AG09309 (cell line): ENCODE measurements at regions not wholly inside any gene's neighbourhood (a gene's known extent, or its start where the extent isn't known, plus 50 kb on each side); places are given as distances from the start of the nearest gene placed in this dataset.

Experiments
- DNase-seq: peaks from one replicate; pipeline ENCODE4 v3.0.0-alpha.2; 2010; ENCODE audit warnings: low read depth
- H3K4me3 ChIP-seq: 2 replicates; pipeline ENCODE4 v1.5.1; 2011; ENCODE audit warnings: mild to moderate bottlenecking, low read depth, low read length, moderate library complexity; ENCODE audit not compliant: control insufficient read depth
- CTCF ChIP-seq: IDR thresholded peaks from 2 replicates; pipeline ENCODE4 v1.5.1; 2011; ENCODE audit warnings: mild to moderate bottlenecking, low read depth, low read length, inconsistent platforms; ENCODE audit not compliant: insufficient read depth, control insufficient read depth; ENCODE audit errors: missing control alignments

- TF ChIP-seq CTCF: no peak
- no peak for DNase-seq
- H3K4me3 ChIP-seq: no peak overlapping the region
Observed at GRCh38 chr2:239512054-239512453, 111.2 kb upstream of the HDAC4 start.

- no peak overlapping the region for H3K4me3 ChIP-seq
- no peak for TF ChIP-seq CTCF
- no peak for DNase-seq
Observed at GRCh38 chr2:239509373-239510143, 108.7 kb upstream of the HDAC4 start.

GRCh38 chr2:239508261-239508660 is 107.4 kb upstream of the HDAC4 start:
- no peak for TF ChIP-seq CTCF
- DNase-seq: no peak
- no peak overlapping the region for H3K4me3 ChIP-seq

DNA sequence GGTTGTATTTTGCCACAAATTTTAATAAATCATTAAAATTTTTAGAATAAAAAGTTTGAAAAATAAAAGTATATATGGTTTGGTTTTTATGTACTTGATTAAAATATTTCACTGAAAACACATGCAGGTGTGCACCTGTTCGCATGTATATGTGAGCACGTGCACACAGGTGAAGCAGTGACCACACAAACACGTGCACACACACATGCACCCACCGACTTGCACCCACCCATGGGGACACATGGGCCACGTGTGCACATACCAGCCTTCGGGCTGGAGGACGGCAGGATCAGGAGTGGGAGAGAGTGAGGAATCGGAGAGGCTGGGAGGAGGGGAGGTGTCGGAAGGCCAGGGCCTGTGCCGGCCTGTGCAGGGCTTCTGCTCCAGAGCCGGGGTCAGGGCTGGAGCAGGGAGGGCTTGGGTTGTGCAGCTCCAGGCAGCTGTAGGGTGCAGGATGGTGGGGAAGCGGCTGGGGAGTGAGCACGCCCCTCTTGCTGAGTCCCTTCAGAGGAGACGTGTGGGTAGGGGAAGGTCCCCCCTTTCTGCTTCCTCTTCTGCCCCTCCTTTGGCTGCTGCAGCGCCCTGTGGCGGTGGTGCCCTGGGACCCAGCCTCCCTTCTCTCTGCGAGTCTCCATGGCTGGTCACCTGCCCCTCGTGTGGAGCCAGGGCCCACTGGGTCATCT is 106.9 kb upstream of the HDAC4 start:
- no peak overlapping the region for H3K4me3 ChIP-seq
- no peak for DNase-seq
- TF ChIP-seq CTCF: no peak

DNA sequence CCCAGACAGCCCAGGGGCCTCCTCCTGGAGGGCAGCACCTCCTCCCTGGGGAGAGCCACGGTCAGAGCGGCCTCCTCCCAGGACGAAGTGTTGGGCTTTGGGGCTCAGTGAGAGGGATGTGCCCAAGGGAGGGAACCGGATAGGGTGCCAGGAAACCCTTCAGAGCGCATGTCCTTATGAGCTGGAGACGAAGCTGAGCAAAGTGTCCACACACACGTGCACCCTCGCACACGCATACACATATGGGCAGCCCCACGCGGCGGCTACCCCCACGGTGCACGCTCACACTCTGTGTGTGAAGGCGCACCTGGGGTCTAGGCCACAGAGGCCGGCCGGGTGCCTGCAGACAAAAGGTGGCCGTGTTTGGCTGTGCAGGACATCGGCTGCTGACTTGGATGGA is 106.1 kb upstream of the HDAC4 start:
- DNase-seq: no peak
- no peak overlapping the region for H3K4me3 ChIP-seq
- no peak for TF ChIP-seq CTCF

GRCh38 chr2:239506101-239506857 is 105.5 kb upstream of the HDAC4 start:
- no peak overlapping the region for H3K4me3 ChIP-seq
- no peak for DNase-seq
- TF ChIP-seq CTCF: no peak
